ENCODE measurements at regions not wholly inside any gene's neighbourhood (a gene's known extent, or its start where the extent isn't known, plus 50 kb on each side); places are given as distances from the start of the nearest gene placed in this dataset.

DNA sequence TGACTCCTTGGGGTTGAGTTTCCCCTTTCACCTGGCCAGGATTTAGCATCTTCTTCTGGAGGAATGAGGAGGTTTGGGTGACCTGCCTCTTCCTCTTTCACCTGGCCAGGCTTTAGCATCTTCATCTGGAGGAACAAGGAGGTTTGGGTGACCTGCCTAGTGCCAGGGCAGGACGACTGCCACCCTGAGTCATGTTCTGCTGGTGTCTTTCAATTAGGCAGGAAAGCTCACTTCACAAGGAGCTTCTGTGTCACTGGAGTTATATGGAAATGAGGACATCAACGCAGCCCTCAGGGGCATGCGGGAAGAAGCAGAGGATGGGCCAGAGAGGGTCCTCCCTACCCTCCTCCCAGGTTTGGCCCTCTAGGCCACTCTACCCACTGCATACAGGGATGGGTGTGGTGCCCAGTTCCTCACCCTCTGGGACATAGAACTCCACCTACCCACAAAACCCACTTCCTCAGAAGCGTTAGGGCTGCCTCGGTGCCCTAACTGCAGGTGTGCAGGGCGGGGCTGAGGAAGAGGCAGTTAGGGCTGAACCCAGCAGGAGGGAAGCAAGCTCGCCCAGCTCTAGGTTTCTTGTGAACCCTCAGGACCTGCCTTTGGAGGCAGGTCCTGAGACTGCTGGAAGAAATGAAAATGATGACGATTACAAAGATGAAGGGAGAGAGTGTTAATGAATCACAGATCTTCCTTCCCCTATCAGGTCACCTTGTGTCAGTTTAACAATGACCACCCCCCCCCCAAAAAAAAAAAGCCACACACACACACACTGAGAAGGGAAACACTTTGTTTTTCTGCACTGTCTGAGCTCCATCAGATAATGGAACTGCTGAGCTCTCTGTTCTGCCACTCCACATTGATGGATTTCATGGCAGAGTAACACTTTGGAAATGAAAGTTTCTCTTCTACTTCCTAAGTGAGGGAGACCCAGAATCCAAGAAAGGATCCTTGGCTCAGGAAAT lies 71.0 kb downstream of the ARL4C start:
- DNase-seq (ENCODE audit: low spot score) (no peak), ATAC-seq (no peak)
- H3K27me3 ChIP-seq (ENCODE audit: insufficient read depth), result peaks cover 28% of the 10 kb centered on the region
- H3K36me3 ChIP-seq (ENCODE audit: insufficient read depth), result no peaks in the 10 kb centered on the region
- peaks cover 21% of the 10 kb centered on the region for H3K4me1 ChIP-seq (ENCODE audit: insufficient read depth)
- no peaks in the 10 kb centered on the region for H3K36me3 Mint-ChIP-seq (ENCODE audit: low read depth)
- H3K79me2 ChIP-seq (replicated peaks; ENCODE audit: insufficient read depth), result no peaks in the 10 kb centered on the region
- no peak for TF ChIP-seq POLR2AphosphoS5 (IDR thresholded peaks at IDR 0.05; ENCODE audit: low read depth)
- no peak for TF ChIP-seq ZNF462 (CRISPR knock-in tag; IDR thresholded peaks at IDR 0.05)
- no peak for TF ChIP-seq STAT1 (IDR thresholded peaks at IDR 0.05; ENCODE audit: unreplicated experiment)
- TF ChIP-seq, protein P1, sequence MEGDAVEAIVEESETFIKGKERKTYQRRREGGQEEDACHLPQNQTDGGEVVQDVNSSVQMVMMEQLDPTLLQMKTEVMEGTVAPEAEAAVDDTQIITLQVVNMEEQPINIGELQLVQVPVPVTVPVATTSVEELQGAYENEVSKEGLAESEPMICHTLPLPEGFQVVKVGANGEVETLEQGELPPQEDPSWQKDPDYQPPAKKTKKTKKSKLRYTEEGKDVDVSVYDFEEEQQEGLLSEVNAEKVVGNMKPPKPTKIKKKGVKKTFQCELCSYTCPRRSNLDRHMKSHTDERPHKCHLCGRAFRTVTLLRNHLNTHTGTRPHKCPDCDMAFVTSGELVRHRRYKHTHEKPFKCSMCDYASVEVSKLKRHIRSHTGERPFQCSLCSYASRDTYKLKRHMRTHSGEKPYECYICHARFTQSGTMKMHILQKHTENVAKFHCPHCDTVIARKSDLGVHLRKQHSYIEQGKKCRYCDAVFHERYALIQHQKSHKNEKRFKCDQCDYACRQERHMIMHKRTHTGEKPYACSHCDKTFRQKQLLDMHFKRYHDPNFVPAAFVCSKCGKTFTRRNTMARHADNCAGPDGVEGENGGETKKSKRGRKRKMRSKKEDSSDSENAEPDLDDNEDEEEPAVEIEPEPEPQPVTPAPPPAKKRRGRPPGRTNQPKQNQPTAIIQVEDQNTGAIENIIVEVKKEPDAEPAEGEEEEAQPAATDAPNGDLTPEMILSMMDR (conservative IDR thresholded peaks at IDR 0.05; ENCODE audit: low read depth in 2 of 2), result no peak
- TF ChIP-seq ZNF331 (CRISPR knock-in tag; IDR thresholded peaks at IDR 0.05; ENCODE audit: low read depth), result no peak
- TF ChIP-seq REST (IDR thresholded peaks at IDR 0.05; ENCODE audit: unreplicated experiment), result no peak
- no peak for TF ChIP-seq JUNB (IDR thresholded peaks at IDR 0.05; ENCODE audit: unreplicated experiment)
- TF ChIP-seq ZNF114 (CRISPR knock-in tag; IDR thresholded peaks at IDR 0.05), result no peak
- TF ChIP-seq EZH2 (IDR thresholded peaks at IDR 0.05; ENCODE audit: low read depth, unreplicated experiment), result no peak
- TF ChIP-seq NANOG (IDR thresholded peaks at IDR 0.05; ENCODE audit: borderline replicate concordance), result no peak
- TF ChIP-seq ETS1 (IDR thresholded peaks at IDR 0.05), result no peak
- TF ChIP-seq EZH2phosphoT487 (IDR thresholded peaks at IDR 0.05; ENCODE audit: unreplicated experiment), result no peak
- no peak for TF ChIP-seq CREB1 (CRISPR knock-in tag; IDR thresholded peaks at IDR 0.05; ENCODE audit: low read depth)
- peaks cover 35% of the 10 kb centered on the region for H3K27me3 Mint-ChIP-seq (ENCODE audit: insufficient read depth, low read depth, poor library complexity)
- H3K9me3 Mint-ChIP-seq, result peaks cover 5% of the 10 kb centered on the region; the same call in 1 of the 3 replicates
- H2AFZ ChIP-seq, result no peak overlapping the region
- H3K4me1 Mint-ChIP-seq, result peaks cover 38% of the 10 kb centered on the region
- no peaks in the 10 kb centered on the region for H3F3A ChIP-seq (replicated peaks; ENCODE audit: low read depth)
- H3K4me3 Mint-ChIP-seq, result no peak overlapping the region; the same call in 2 of the 3 replicates
- H4K20me1 ChIP-seq (replicated peaks; ENCODE audit: insufficient read depth), result no peaks in the 10 kb centered on the region
- H3K27ac ChIP-seq (ENCODE audit: low read depth), result no peak overlapping the region
- H3K4me2 ChIP-seq, result peak overlapping the region; percentile 41; the same call in 1 of the 2 replicates
- no peak overlapping the region for H3K4me3 ChIP-seq
- H3K9me2 ChIP-seq (ENCODE audit: insufficient read depth), result no peaks in the 10 kb centered on the region
- H3K27ac Mint-ChIP-seq, result no peak overlapping the region
